IMR-90 (cell line): ENCODE measurements at regions not wholly inside any gene's neighbourhood (a gene's known extent, or its start where the extent isn't known, plus 50 kb on each side); places are given as distances from the start of the nearest gene placed in this dataset.

Experiments used
- ATAC-seq: fragments of 200-7000 bp; cut with Tn5 transposase; 2 replicates; pipeline ENCODE4 v1.9.1; 2020; ENCODE audit warnings: low read depth, mild to moderate bottlenecking, moderate library complexity
- BruUV-seq: library from RNA; stranded (reverse); fragments of 400-500 nt; replicated peaks from 2 replicates; lab custom pipeline; 2021; lab: Mats Ljungman, UMichigan
- CTCF ChIA-PET: fragments of 300-600 bp; formaldehyde crosslinking; extraction: SDS; loops from one replicate; lab custom pipeline; 2021; ENCODE audit warnings: antibody characterized with exemption; lab: Yijun Ruan, JAX
- POLR2A ChIA-PET: fragments of 300-600 bp; sonication (Branson Sonifier 250); formaldehyde crosslinking; loops from one replicate; lab custom pipeline; 2022; ENCODE audit warnings: antibody characterized with exemption; ENCODE audit not compliant: unreplicated experiment; lab: Charles Lee
- DNase-seq: peaks from one replicate; pipeline ENCODE4 v3.0.0; 2013
- H2AFZ ChIP-seq: replicated peaks from 2 replicates; pipeline ENCODE3; 2013; ENCODE audit warnings: low read length, mild to moderate bottlenecking; ENCODE audit not compliant: poor library complexity
- H2AK5ac ChIP-seq: 2 replicates; pipeline ENCODE4 v1.6.1; 2013; ENCODE audit warnings: low read depth, low read length, inconsistent platforms
- H2AK9ac ChIP-seq: replicated peaks from 2 replicates; pipeline ENCODE3; 2013; ENCODE audit warnings: mild to moderate bottlenecking, low read depth, low read length, moderate library complexity; ENCODE audit not compliant: poor library complexity
- H2BK120ac ChIP-seq: 2 replicates; pipeline ENCODE4 v1.6.1; 2013; ENCODE audit warnings: low read depth, low read length, inconsistent platforms
- H2BK15ac ChIP-seq: 3 replicates; pipeline ENCODE4 v1.6.1; 2013; ENCODE audit warnings: low read depth, low read length, inconsistent platforms
- H2BK20ac ChIP-seq: 2 replicates; pipeline ENCODE4 v1.6.1; 2013; ENCODE audit warnings: low read depth, mild to moderate bottlenecking, inconsistent platforms, low read length, moderate library complexity
- H2BK5ac ChIP-seq: 2 replicates; pipeline ENCODE4 v1.6.1; 2013; ENCODE audit warnings: mild to moderate bottlenecking, low read depth, low read length, inconsistent platforms; ENCODE audit not compliant: poor library complexity, severe bottlenecking
- H3K14ac ChIP-seq: replicated peaks from 2 replicates; pipeline ENCODE4 v1.6.1; 2013; ENCODE audit warnings: low read depth, low read length, inconsistent platforms
- H3K18ac ChIP-seq: 2 replicates; pipeline ENCODE4 v1.6.1; 2013; ENCODE audit warnings: low read depth, low read length, control low read depth
- H3K23ac ChIP-seq: 2 replicates; pipeline ENCODE4 v1.6.1; 2013; ENCODE audit warnings: low read depth, low read length, inconsistent platforms
- H3K27ac ChIP-seq: 2 replicates; pipeline ENCODE4 v1.5.1; 2013; ENCODE audit warnings: mild to moderate bottlenecking, control low read depth, low read length; ENCODE audit not compliant: insufficient read depth
- H3K27me3 ChIP-seq: 2 replicates; pipeline ENCODE4 v1.6.1; 2013; ENCODE audit warnings: low read length; ENCODE audit not compliant: control insufficient read depth, insufficient read depth
- H3K36me3 ChIP-seq: 2 replicates; pipeline ENCODE4 v1.6.1; 2013; ENCODE audit warnings: low read length, mixed read lengths; ENCODE audit not compliant: control insufficient read depth, insufficient read depth
- H3K4ac ChIP-seq: 2 replicates; pipeline ENCODE4 v1.6.1; 2013; ENCODE audit warnings: low read depth, low read length, inconsistent platforms
- H3K4me1 ChIP-seq: 2 replicates; pipeline ENCODE4 v1.6.1; 2013; ENCODE audit warnings: low read length, mixed read lengths; ENCODE audit not compliant: control insufficient read depth, insufficient read depth
- H3K4me2 ChIP-seq: 2 replicates; pipeline ENCODE4 v1.6.1; 2013; ENCODE audit warnings: low read depth, mild to moderate bottlenecking, control low read depth, low read length, moderate library complexity
- H3K4me3 ChIP-seq: 2 replicates; pipeline ENCODE4 v1.5.1; 2013; ENCODE audit warnings: low read depth, mild to moderate bottlenecking, control low read depth, low read length, moderate library complexity; ENCODE audit not compliant: insufficient read depth
- H3K56ac ChIP-seq: 2 replicates; pipeline ENCODE4 v1.6.1; 2013; ENCODE audit warnings: low read length, inconsistent platforms; ENCODE audit not compliant: insufficient read depth; ENCODE audit errors: extremely low read depth
- H3K79me1 ChIP-seq, 2 experiments: 2 replicates each; pipeline ENCODE4 v1.6.1; 2013; ENCODE audit warnings: low read length in 2 of 2, inconsistent platforms in 1 of 2, low read depth in 1 of 2
- H3K9ac ChIP-seq: 2 replicates; pipeline ENCODE4 v1.6.1; 2013; ENCODE audit warnings: low read depth, low read length, control low read depth
- H3K9me1 ChIP-seq: 2 replicates; pipeline ENCODE4 v1.6.1; 2013; ENCODE audit warnings: low read length, inconsistent platforms; ENCODE audit not compliant: insufficient read depth
- H3K9me3 ChIP-seq: 2 replicates; pipeline ENCODE4 v1.6.1; 2013; ENCODE audit warnings: low read length; ENCODE audit not compliant: control insufficient read depth, insufficient read depth
- H4K20me1 ChIP-seq: 2 replicates; pipeline ENCODE4 v1.6.1; 2013; ENCODE audit warnings: low read length, inconsistent platforms; ENCODE audit not compliant: insufficient read depth
- H4K5ac ChIP-seq: 2 replicates; pipeline ENCODE4 v1.6.1; 2013; ENCODE audit warnings: mild to moderate bottlenecking, low read depth, low read length, control low read depth
- H4K8ac ChIP-seq, 2 experiments: 2 replicates each; pipeline ENCODE4 v1.6.1; 2013; ENCODE audit warnings: low read depth in 2 of 2, low read length in 2 of 2, control low read depth in 1 of 2, inconsistent platforms in 1 of 2
- H4K91ac ChIP-seq: 2 replicates; pipeline ENCODE4 v1.6.1; 2013; ENCODE audit warnings: low read depth, low read length, inconsistent platforms; ENCODE audit not compliant: insufficient read depth
- BHLHE40 ChIP-seq: fragments of 150-350 bp; IDR thresholded peaks from 2 replicates; pipeline ENCODE4 v1.6.1; 2016; ENCODE audit warnings: mild to moderate bottlenecking, low read depth, low read length
- CEBPB ChIP-seq: IDR thresholded peaks from 2 replicates; pipeline ENCODE4 v1.6.1; 2012; ENCODE audit warnings: low read depth, low read length, improper control_type of control experiment
- CHD1 ChIP-seq: IDR thresholded peaks from 2 replicates; pipeline ENCODE4 v1.6.1; 2012; ENCODE audit warnings: low read depth, low read length, improper control_type of control experiment
- CTCF ChIP-seq: conservative IDR thresholded peaks from 2 replicates; pipeline ENCODE4 v1.5.1; 2012; ENCODE audit warnings: mild to moderate bottlenecking, low read depth, low read length, improper control_type of control experiment
- FOS ChIP-seq: fragments of 150-350 bp; IDR thresholded peaks from 2 replicates; pipeline ENCODE4 v1.6.1; 2016; ENCODE audit warnings: low read depth, low read length
- MAFK ChIP-seq: IDR thresholded peaks from 2 replicates; pipeline ENCODE4 v1.6.1; 2012; ENCODE audit warnings: low read depth, low read length, improper control_type of control experiment
- MAZ ChIP-seq: IDR thresholded peaks from 2 replicates; pipeline ENCODE4 v1.6.1; 2012; ENCODE audit warnings: low read depth, mild to moderate bottlenecking, low read length, improper control_type of control experiment, moderate library complexity, borderline replicate concordance
- MXI1 ChIP-seq: IDR thresholded peaks from 2 replicates; pipeline ENCODE4 v1.6.1; 2012; ENCODE audit warnings: low read depth, mild to moderate bottlenecking, low read length, moderate library complexity, borderline replicate concordance
- NFE2L2 ChIP-seq: fragments of 150-350 bp; IDR thresholded peaks from 2 replicates; pipeline ENCODE4 v1.6.1; 2016; ENCODE audit warnings: low read depth, mild to moderate bottlenecking, low read length
- POLR2A ChIP-seq: IDR thresholded peaks from 2 replicates; pipeline ENCODE4 v1.6.1; 2012; ENCODE audit warnings: mild to moderate bottlenecking, low read depth, low read length
- RAD21 ChIP-seq: IDR thresholded peaks from 2 replicates; pipeline ENCODE4 v1.6.1; 2012; ENCODE audit warnings: low read length, improper control_type of control experiment
- RCOR1 ChIP-seq: IDR thresholded peaks from 2 replicates; pipeline ENCODE4 v1.6.1; 2012; ENCODE audit warnings: mild to moderate bottlenecking, low read length, improper control_type of control experiment; ENCODE audit not compliant: insufficient replicate concordance
- RFX5 ChIP-seq: IDR thresholded peaks from 2 replicates; pipeline ENCODE4 v1.8.0; 2012; ENCODE audit warnings: low read depth, mild to moderate bottlenecking, low read length, moderate library complexity
- SMC3 ChIP-seq: fragments of 150-350 bp; IDR thresholded peaks from 2 replicates; pipeline ENCODE4 v1.6.1; 2016; ENCODE audit warnings: low read depth, mild to moderate bottlenecking, antibody characterized with exemption, low read length, moderate library complexity
- USF2 ChIP-seq: fragments of 150-350 bp; IDR thresholded peaks from 2 replicates; pipeline ENCODE4 v1.6.1; 2017; ENCODE audit warnings: mild to moderate bottlenecking, antibody characterized with exemption, low read length, low read depth
- WGBS, 2 experiments: methylation state at CpG; one replicate each; pipeline versions ENCODE4 v1.1.5 to v1.1.7; 2013; ENCODE audit warnings: missing lambda C conversion rate in 2 of 2; ENCODE audit not compliant: insufficient read length in 1 of 2; ENCODE audit errors: extremely low coverage in 2 of 2; 5-methylcytosine and 5-hydroxymethylcytosine counted together
- dilution Hi-C: fragments of 300-500 bp; cut with HindIII; formaldehyde crosslinking; loops from one replicate; pipeline ENCODE4 v1.14.3; 2018; ENCODE audit warnings: low sequenced_read_pairs; ENCODE audit not compliant: unreplicated experiment
- in situ Hi-C: fragments of 300-500 bp; cut with MboI; formaldehyde crosslinking; loops from 3 replicates; pipeline ENCODE4 v1.14.3; 2019; ENCODE audit warnings: low sequenced_read_pairs, inconsistent platforms, mixed read lengths
- intact Hi-C: fragments of 100-400 bp; cut with micrococcal nuclease; formaldehyde crosslinking; loops from 2 replicates; pipeline ENCODE4 v1.10.0; 2022
- TF ChIP-seq, protein P1 (sequence below): fragments of 150-350 bp; IDR thresholded peaks from 2 replicates; pipeline ENCODE4 v1.6.1; 2016; ENCODE audit warnings: low read depth, mild to moderate bottlenecking, low read length, moderate library complexity, borderline replicate concordance

DNA sequence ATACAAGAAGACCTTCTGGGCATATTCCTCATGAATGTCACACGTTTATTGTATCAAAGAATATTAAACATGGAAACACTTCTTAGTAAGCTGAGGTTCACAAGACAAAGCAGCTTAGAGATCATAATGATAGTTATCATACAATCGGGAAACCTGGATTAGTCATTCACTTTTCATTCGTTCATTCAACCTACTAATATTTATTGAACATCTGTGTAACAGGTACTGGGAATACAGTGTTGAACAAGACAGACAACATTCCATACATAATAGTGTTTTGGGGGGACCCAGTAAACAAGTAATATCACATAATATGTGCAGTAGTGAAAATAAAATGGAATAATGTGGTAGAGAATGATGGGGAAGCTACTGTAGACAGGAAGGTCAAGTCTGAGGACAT is 100.6 kb upstream of the GRIP1 start:
- H4K8ac ChIP-seq = no peak overlapping the region
- H3K4me1 ChIP-seq = no peaks in the 10 kb centered on the region
- TF ChIP-seq CHD1 = no peak
- TF ChIP-seq BHLHE40 = no peak
- no peak for TF ChIP-seq CEBPB
- TF ChIP-seq, protein P1, sequence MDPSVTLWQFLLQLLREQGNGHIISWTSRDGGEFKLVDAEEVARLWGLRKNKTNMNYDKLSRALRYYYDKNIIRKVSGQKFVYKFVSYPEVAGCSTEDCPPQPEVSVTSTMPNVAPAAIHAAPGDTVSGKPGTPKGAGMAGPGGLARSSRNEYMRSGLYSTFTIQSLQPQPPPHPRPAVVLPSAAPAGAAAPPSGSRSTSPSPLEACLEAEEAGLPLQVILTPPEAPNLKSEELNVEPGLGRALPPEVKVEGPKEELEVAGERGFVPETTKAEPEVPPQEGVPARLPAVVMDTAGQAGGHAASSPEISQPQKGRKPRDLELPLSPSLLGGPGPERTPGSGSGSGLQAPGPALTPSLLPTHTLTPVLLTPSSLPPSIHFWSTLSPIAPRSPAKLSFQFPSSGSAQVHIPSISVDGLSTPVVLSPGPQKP = no peak
- no peak for TF ChIP-seq RFX5
- TF ChIP-seq SMC3 = no peak
- TF ChIP-seq USF2 = no peak
- TF ChIP-seq RCOR1 = no peak
- TF ChIP-seq MAFK = no peak
- TF ChIP-seq FOS = no peak
- no peak for TF ChIP-seq POLR2A
- no peak for TF ChIP-seq MXI1
- TF ChIP-seq RAD21 = no peak
- no peak for TF ChIP-seq CTCF
- no peak for TF ChIP-seq NFE2L2
- TF ChIP-seq MAZ = no peak
- H2AK9ac ChIP-seq = no peak overlapping the region
- H3K9me3 ChIP-seq = no peaks in the 10 kb centered on the region
- no peak overlapping the region for H3K56ac ChIP-seq
- dilution Hi-C loops (no loop called here), in situ Hi-C loops (no loop called here), intact Hi-C loops (no loop called here)
- H3K9ac ChIP-seq = no peak overlapping the region
- H4K91ac ChIP-seq = no peak overlapping the region
- no peak overlapping the region for H3K18ac ChIP-seq
- no peak overlapping the region for H2AFZ ChIP-seq
- POLR2A ChIA-PET = no interaction called here
- H3K14ac ChIP-seq = no peak overlapping the region
- H4K5ac ChIP-seq = no peak overlapping the region
- no peak overlapping the region for H2BK5ac ChIP-seq
- H2AK5ac ChIP-seq = no peak overlapping the region
- H3K27me3 ChIP-seq = no peaks in the 10 kb centered on the region
- no peaks in the 10 kb centered on the region for H3K36me3 ChIP-seq
- no peaks in the 10 kb centered on the region for H3K79me1 ChIP-seq
- WGBS, 2 experiments = no CpG with 5 or more reads among the region's 3 CpGs
- no peaks in the 10 kb centered on the region for H3K9me1 ChIP-seq
- CTCF ChIA-PET = no interaction called here
- no peak overlapping the region for H2BK20ac ChIP-seq
- no peak overlapping the region for H3K4me3 ChIP-seq
- no TSS peak for BruUV-seq
- H2BK15ac ChIP-seq = no peak overlapping the region
- no peak overlapping the region for H3K23ac ChIP-seq
- DNase-seq (no peak), ATAC-seq (no peak)
- no peak overlapping the region for H2BK120ac ChIP-seq
- H4K20me1 ChIP-seq = no peaks in the 10 kb centered on the region
- no peak overlapping the region for H3K27ac ChIP-seq
- no peak overlapping the region for H3K4me2 ChIP-seq
- H3K4ac ChIP-seq = no peak overlapping the region
